HUES6 (cell line): ENCODE measurements at regions not wholly inside any gene's neighbourhood (a gene's known extent, or its start where the extent isn't known, plus 50 kb on each side); places are given as distances from the start of the nearest gene placed in this dataset.
A peak's percentile ranks its signal among the peaks of the same experiment; 100 is the strongest.
"Not testable (repeated sequence)": the region's sequence is repeated elsewhere in the genome, so short reads cannot be mapped to it uniquely, and the experiment has no call there.

Experiments used
- H3K27ac ChIP-seq: 2 replicates; pipeline ENCODE4 v1.7.0; 2013; ENCODE audit warnings: low read depth, mild to moderate bottlenecking, low read length, inconsistent platforms
- H3K27me3 ChIP-seq: 2 replicates; pipeline ENCODE4 v1.6.1; 2013; ENCODE audit warnings: low read length; ENCODE audit not compliant: control insufficient read depth, insufficient read depth
- H3K36me3 ChIP-seq: 2 replicates; pipeline ENCODE4 v1.6.1; 2013; ENCODE audit warnings: low read length; ENCODE audit not compliant: control insufficient read depth, insufficient read depth
- H3K4me1 ChIP-seq: 2 replicates; pipeline ENCODE4 v1.6.1; 2013; ENCODE audit warnings: low read length; ENCODE audit not compliant: control insufficient read depth, insufficient read depth
- H3K4me3 ChIP-seq: 2 replicates; pipeline ENCODE4 v1.5.1; 2013; ENCODE audit warnings: low read depth, low read length
- H3K9ac ChIP-seq: one replicate; pipeline ENCODE4 v1.6.1; 2013; ENCODE audit warnings: mild to moderate bottlenecking, low read length
- H3K9me3 ChIP-seq: 2 replicates; pipeline ENCODE4 v1.6.1; 2013; ENCODE audit warnings: low read depth, low read length; ENCODE audit not compliant: control insufficient read depth, insufficient read depth

- no peaks in the 10 kb centered on the region for H3K9me3 ChIP-seq
- no peak overlapping the region for H3K27ac ChIP-seq
- no peak overlapping the region; the same call in 1 of the 2 replicates for H3K4me3 ChIP-seq
- H3K27me3 ChIP-seq = peaks cover 3% of the 10 kb centered on the region; the same call in 1 of the 2 replicates
- H3K4me1 ChIP-seq = 0 out of 2 replicates have a peak, but pooled peaks cover 9% of the 10 kb centered on the region
- H3K36me3 ChIP-seq = no peaks in the 10 kb centered on the region
- H3K9ac ChIP-seq = no peak overlapping the region
Observed at GRCh38 chr9:34796924-34797323, 87.0 kb upstream of the CCL21 start.

- 0 out of 2 replicates have a peak, but pooled peaks cover 3% of the 10 kb centered on the region for H3K27me3 ChIP-seq
- H3K4me3 ChIP-seq = no peak overlapping the region
- no peaks in the 10 kb centered on the region for H3K9me3 ChIP-seq
- no peaks in the 10 kb centered on the region for H3K36me3 ChIP-seq
- H3K4me1 ChIP-seq = 0 out of 2 replicates have a peak, but pooled peaks cover 9% of the 10 kb centered on the region
- no peak overlapping the region for H3K27ac ChIP-seq
- no peak overlapping the region for H3K9ac ChIP-seq
Observed at GRCh38 chr9:34793428-34793827, 83.5 kb upstream of the CCL21 start.

- Histone ChIP-seq H3K4me1 (no peaks in the 10 kb centered on the region), H3K27me3 (peaks cover 3% of the 10 kb centered on the region; the same call in 1 of the 2 replicates), H3K9me3 (no peaks in the 10 kb centered on the region), H3K9ac (no peak overlapping the region), H3K27ac (no peak overlapping the region), H3K36me3 (no peaks in the 10 kb centered on the region), H3K4me3 (no peak overlapping the region)
Observed at GRCh38 chr9:34783951-34784487, 74.1 kb upstream of the CCL21 start.

GRCh38 chr9:34782372-34782771 lies 72.4 kb upstream of the CCL21 start:
- no peak overlapping the region for H3K4me3 ChIP-seq
- H3K27me3 ChIP-seq = peaks cover 3% of the 10 kb centered on the region; the same call in 1 of the 2 replicates
- H3K36me3 ChIP-seq = no peaks in the 10 kb centered on the region
- H3K9me3 ChIP-seq = no peaks in the 10 kb centered on the region
- H3K27ac ChIP-seq = no peak overlapping the region
- H3K9ac ChIP-seq = no peak overlapping the region
- no peaks in the 10 kb centered on the region for H3K4me1 ChIP-seq

GRCh38 chr9:34777666-34778065 lies 67.7 kb upstream of the CCL21 start:
- H3K9me3 ChIP-seq = no peaks in the 10 kb centered on the region
- no peak overlapping the region for H3K9ac ChIP-seq
- no peaks in the 10 kb centered on the region for H3K36me3 ChIP-seq
- 0 out of 2 replicates have a peak, but pooled peaks cover 5% of the 10 kb centered on the region for H3K27me3 ChIP-seq
- no peak overlapping the region for H3K4me3 ChIP-seq
- no peak overlapping the region for H3K27ac ChIP-seq
- H3K4me1 ChIP-seq = no peaks in the 10 kb centered on the region

GRCh38 chr9:34773955-34774354 lies 64.0 kb upstream of the CCL21 start:
- Histone ChIP-seq H3K27me3 (0 out of 2 replicates have a peak, but pooled peaks cover 5% of the 10 kb centered on the region), H3K4me1 (no peaks in the 10 kb centered on the region), H3K36me3 (no peaks in the 10 kb centered on the region), H3K9ac (no peak overlapping the region), H3K4me3 (no peak overlapping the region), H3K27ac (no peak overlapping the region), H3K9me3 (no peaks in the 10 kb centered on the region)

GRCh38 chr9:34773306-34773910 lies 63.5 kb upstream of the CCL21 start:
- Histone ChIP-seq H3K27me3 (0 out of 2 replicates have a peak, but pooled peaks cover 5% of the 10 kb centered on the region), H3K4me3 (no peak overlapping the region), H3K9ac (no peak overlapping the region), H3K4me1 (no peaks in the 10 kb centered on the region), H3K27ac (no peak overlapping the region), H3K9me3 (0 out of 2 replicates have a peak, but pooled peaks cover 1% of the 10 kb centered on the region), H3K36me3 (no peaks in the 10 kb centered on the region)

- Histone ChIP-seq H3K36me3 (no peaks in the 10 kb centered on the region), H3K27me3 (0 out of 2 replicates have a peak, but pooled peaks cover 5% of the 10 kb centered on the region), H3K9ac (no peak overlapping the region), H3K4me1 (no peaks in the 10 kb centered on the region), H3K27ac (no peak overlapping the region), H3K4me3 (no peak overlapping the region), H3K9me3 (peaks cover 9% of the 10 kb centered on the region; the same call in 1 of the 2 replicates)
Observed at GRCh38 chr9:34771007-34771406, 61.1 kb upstream of the CCL21 start.

- H3K4me3 ChIP-seq = 0 out of 2 replicates have a peak overlapping the region, but pooled peaks have one; percentile 29
- H3K9ac ChIP-seq, H3K27ac ChIP-seq, H3K4me1 ChIP-seq, H3K27me3 ChIP-seq, H3K36me3 ChIP-seq, H3K9me3 ChIP-seq: not testable (repeated sequence)
Observed at GRCh38 chr9:34767087-34767486, 57.2 kb upstream of the CCL21 start.

GRCh38 chr9:34760196-34761040 lies 50.5 kb upstream of the CCL21 start:
- not testable (repeated sequence) for H3K9me3 ChIP-seq, H3K27ac ChIP-seq, H3K36me3 ChIP-seq, H3K4me3 ChIP-seq, H3K4me1 ChIP-seq, H3K9ac ChIP-seq
- peaks cover 15% of the 10 kb centered on the region for H3K27me3 ChIP-seq
